OCI-LY3 (cell line): ENCODE measurements at regions not wholly inside any gene's neighbourhood (a gene's known extent, or its start where the extent isn't known, plus 50 kb on each side); places are given as distances from the start of the nearest gene placed in this dataset.

ENCODE experiments used
- H2AFZ ChIP-seq: fragments of 200-600, 300-600 bp; shearing (Covaris generic); 2 replicates; pipeline ENCODE4 v1.6.0; 2014; ENCODE audit warnings: antibody characterized with exemption, low read depth, low read length
- H3K27ac ChIP-seq: fragments of 200-600, 300-600 bp; sonication (generic); 2 replicates; pipeline ENCODE4 v1.5.1; 2014; ENCODE audit warnings: mild to moderate bottlenecking, low read length, moderate library complexity, mixed read lengths
- H3K27me3 ChIP-seq: fragments of 200-600, 300-600 bp; sonication (generic); 2 replicates; pipeline ENCODE4 v1.6.1; 2014; ENCODE audit warnings: low read depth, low read length, mixed read lengths
- H3K36me3 ChIP-seq: fragments of 200-600, 300-600 bp; sonication (generic); replicated peaks from 2 replicates; pipeline ENCODE3; 2014; ENCODE audit warnings: low read depth, low read length, mixed read lengths
- H3K4me1 ChIP-seq: fragments of 300-600, 200-600 bp; sonication (generic); 2 replicates; pipeline ENCODE4 v1.6.1; 2014; ENCODE audit warnings: low read length, mixed read lengths
- H3K4me2 ChIP-seq: fragments of 200-600, 300-600 bp; sonication (generic); 2 replicates; pipeline ENCODE4 v1.6.1; 2014; ENCODE audit warnings: low read length, mixed read lengths
- H3K4me3 ChIP-seq: fragments of 300-600, 200-600 bp; sonication (generic); 2 replicates; pipeline ENCODE4 v1.5.1; 2014; ENCODE audit warnings: antibody characterized with exemption, mild to moderate bottlenecking, low read length, moderate library complexity
- H3K79me2 ChIP-seq: fragments of 300-600, 200-600 bp; shearing (Covaris generic); 2 replicates; pipeline ENCODE4 v1.6.1; 2014; ENCODE audit warnings: mild to moderate bottlenecking, low read length, mixed read lengths
- H3K9ac ChIP-seq: fragments of 300-600, 200-600 bp; shearing (Covaris generic); 2 replicates; pipeline ENCODE4 v1.6.0; 2014; ENCODE audit warnings: mild to moderate bottlenecking, low read length, moderate library complexity
- H3K9me3 ChIP-seq: fragments of 200-600, 300-600 bp; shearing (Covaris generic); 2 replicates; pipeline ENCODE4 v1.6.1; 2014; ENCODE audit warnings: low read length, mixed read lengths; ENCODE audit not compliant: insufficient read depth
- H4K20me1 ChIP-seq: fragments of 200-600, 300-600 bp; sonication (generic); 2 replicates; pipeline ENCODE4 v1.6.1; 2016; ENCODE audit warnings: low read length, mixed read lengths; ENCODE audit not compliant: insufficient read depth
- CTCF ChIP-seq: fragments of 200-600, 300-600 bp; sonication (generic); IDR thresholded peaks from 2 replicates; pipeline ENCODE4 v1.5.1; 2014; ENCODE audit warnings: antibody characterized with exemption, low read length, low read depth
- EZH2phosphoT487 ChIP-seq: fragments of 200-600 bp; shearing (Covaris generic); IDR thresholded peaks from 2 replicates; pipeline ENCODE4 v1.6.1; 2018; ENCODE audit warnings: antibody characterized with exemption, mixed run types, low read depth

DNA sequence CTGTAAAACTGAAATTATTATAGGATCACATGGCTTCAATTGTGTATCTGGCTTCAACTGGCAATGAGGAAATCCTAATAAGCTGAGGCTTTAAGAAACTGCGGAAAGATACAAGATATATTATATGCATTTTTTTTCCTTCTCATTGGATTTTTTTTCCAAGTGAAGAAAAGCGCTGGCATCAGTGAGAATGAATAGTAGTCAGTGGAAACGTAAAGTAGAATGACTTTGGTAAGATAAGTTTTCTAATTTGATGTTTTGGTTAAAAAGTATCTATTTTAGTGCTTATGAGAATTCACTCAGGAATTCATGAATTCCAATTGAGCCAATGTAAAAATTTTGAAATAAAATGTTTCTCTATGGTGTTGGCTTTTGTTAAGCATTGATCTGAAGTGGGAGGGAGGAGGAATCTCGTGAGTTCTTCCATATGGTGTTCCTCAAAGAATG is 173.5 kb upstream of the FRMD6 start:
- Histone ChIP-seq H3K79me2 (no peaks in the 10 kb centered on the region), H3K36me3 (no peaks in the 10 kb centered on the region)

DNA sequence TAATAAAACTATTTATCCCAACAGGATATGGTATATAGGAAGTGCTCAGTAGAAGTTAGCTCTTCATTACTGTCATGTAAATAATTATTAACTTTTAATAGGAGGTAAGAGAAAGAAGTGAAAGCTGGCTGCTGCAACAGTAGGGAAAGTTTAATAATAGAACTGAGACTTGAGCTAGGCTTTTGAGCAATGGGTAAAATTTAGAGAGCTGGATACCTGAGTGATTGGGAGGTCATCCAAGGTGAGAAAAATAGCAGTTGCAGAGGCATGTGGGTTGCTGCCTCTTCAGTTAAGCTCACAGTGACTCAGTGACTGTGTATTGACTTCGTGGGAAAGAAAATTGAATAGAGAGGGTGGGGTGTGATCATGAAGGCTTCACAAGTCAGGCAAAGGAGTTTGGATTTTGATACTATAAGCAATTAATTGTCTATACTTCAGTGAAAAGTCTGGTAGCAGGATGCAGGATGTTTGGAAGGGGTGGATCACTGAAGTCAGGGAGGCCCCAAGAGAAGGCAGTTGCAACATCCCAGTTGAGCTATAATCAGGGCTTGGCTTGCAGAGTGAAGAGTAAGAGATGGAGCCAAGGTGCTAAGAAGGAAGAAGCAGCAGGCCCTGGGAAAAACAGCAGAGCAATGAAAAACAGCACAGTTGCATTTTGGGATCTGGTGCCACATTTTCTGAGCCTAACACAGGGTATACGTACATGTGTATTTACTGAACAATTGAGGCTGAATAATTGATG is 172.0 kb upstream of the FRMD6 start:
- no peak for TF ChIP-seq CTCF
- TF ChIP-seq EZH2phosphoT487: no peak
- Histone ChIP-seq H3K9me3 (no peaks in the 10 kb centered on the region), H3K27ac (0 out of 2 replicates have a peak overlapping the region, but pooled peaks have one; percentile 12), H3K4me2 (peak overlapping the region; percentile 61), H3K36me3 (no peaks in the 10 kb centered on the region), H3K9ac (no peak overlapping the region), H3K27me3 (peaks cover 8% of the 10 kb centered on the region), H4K20me1 (no peaks in the 10 kb centered on the region), H3K4me1 (peaks cover 24% of the 10 kb centered on the region), H3K79me2 (no peaks in the 10 kb centered on the region), H3K4me3 (0 out of 2 replicates have a peak overlapping the region, but pooled peaks have one; percentile 4), H2AFZ (no peak overlapping the region)

More for the DNA sequence above, 173.5 kb upstream of the FRMD6 start:
- Histone ChIP-seq H4K20me1 (no peaks in the 10 kb centered on the region), H3K4me1 (peaks cover 24% of the 10 kb centered on the region), H3K27ac (no peak overlapping the region), H3K9ac (no peak overlapping the region), H3K9me3 (no peaks in the 10 kb centered on the region), H3K4me2 (no peak overlapping the region), H3K27me3 (peaks cover 8% of the 10 kb centered on the region), H2AFZ (no peak overlapping the region), H3K4me3 (no peak overlapping the region)
- no peak for TF ChIP-seq CTCF
- TF ChIP-seq EZH2phosphoT487: no peak

GRCh38 chr14:51481643-51482042 is 170.1 kb upstream of the FRMD6 start:
- TF ChIP-seq CTCF (no peak), EZH2phosphoT487 (no peak)
- Histone ChIP-seq H3K4me3 (no peak overlapping the region), H3K9me3 (no peaks in the 10 kb centered on the region), H3K27ac (no peak overlapping the region), H3K9ac (no peak overlapping the region), H4K20me1 (no peaks in the 10 kb centered on the region), H3K4me1 (peaks cover 24% of the 10 kb centered on the region), H3K36me3 (no peaks in the 10 kb centered on the region), H2AFZ (no peak overlapping the region), H3K4me2 (no peak overlapping the region), H3K27me3 (peaks cover 5% of the 10 kb centered on the region; the same call in 1 of the 2 replicates), H3K79me2 (no peaks in the 10 kb centered on the region)

DNA sequence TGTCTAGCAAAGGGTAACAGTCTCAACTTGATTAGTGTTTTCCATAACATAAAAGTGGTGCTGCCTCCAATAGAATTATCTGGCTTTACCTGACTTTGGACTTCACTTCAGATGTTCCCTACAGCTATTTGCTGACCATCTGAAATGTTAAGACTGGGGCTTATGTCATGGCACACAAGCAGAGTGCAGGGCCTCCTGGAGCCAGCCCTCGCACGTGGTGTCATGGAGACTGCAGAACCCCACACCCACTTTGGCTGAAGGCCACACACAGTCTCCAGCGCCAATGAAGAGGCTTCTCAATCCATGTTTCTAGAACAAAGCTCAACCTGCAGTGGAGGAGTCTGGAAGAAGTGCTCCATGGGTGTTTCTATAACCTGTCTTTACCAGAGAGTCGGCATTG is 169.6 kb upstream of the FRMD6 start:
- no peak overlapping the region for H3K4me3 ChIP-seq
- H2AFZ ChIP-seq: no peak overlapping the region
- no peaks in the 10 kb centered on the region for H3K79me2 ChIP-seq
- no peak overlapping the region for H3K9ac ChIP-seq
- no peaks in the 10 kb centered on the region for H3K9me3 ChIP-seq
- TF ChIP-seq EZH2phosphoT487: no peak
- no peak for TF ChIP-seq CTCF
- H3K27me3 ChIP-seq: peaks cover 1% of the 10 kb centered on the region; the same call in 1 of the 2 replicates
- H4K20me1 ChIP-seq: no peaks in the 10 kb centered on the region
- no peak overlapping the region for H3K27ac ChIP-seq
- H3K4me1 ChIP-seq: peaks cover 24% of the 10 kb centered on the region
- no peaks in the 10 kb centered on the region for H3K36me3 ChIP-seq
- H3K4me2 ChIP-seq: no peak overlapping the region
